ENCODE measurements at regions not wholly inside any gene's neighbourhood (a gene's known extent, or its start where the extent isn't known, plus 50 kb on each side); places are given as distances from the start of the nearest gene placed in this dataset.
"Not testable (repeated sequence)": the region's sequence is repeated elsewhere in the genome, so short reads cannot be mapped to it uniquely, and the experiment has no call there.

- TF ChIP-seq, protein P1, sequence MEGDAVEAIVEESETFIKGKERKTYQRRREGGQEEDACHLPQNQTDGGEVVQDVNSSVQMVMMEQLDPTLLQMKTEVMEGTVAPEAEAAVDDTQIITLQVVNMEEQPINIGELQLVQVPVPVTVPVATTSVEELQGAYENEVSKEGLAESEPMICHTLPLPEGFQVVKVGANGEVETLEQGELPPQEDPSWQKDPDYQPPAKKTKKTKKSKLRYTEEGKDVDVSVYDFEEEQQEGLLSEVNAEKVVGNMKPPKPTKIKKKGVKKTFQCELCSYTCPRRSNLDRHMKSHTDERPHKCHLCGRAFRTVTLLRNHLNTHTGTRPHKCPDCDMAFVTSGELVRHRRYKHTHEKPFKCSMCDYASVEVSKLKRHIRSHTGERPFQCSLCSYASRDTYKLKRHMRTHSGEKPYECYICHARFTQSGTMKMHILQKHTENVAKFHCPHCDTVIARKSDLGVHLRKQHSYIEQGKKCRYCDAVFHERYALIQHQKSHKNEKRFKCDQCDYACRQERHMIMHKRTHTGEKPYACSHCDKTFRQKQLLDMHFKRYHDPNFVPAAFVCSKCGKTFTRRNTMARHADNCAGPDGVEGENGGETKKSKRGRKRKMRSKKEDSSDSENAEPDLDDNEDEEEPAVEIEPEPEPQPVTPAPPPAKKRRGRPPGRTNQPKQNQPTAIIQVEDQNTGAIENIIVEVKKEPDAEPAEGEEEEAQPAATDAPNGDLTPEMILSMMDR (IDR thresholded peaks at IDR 0.05) = no peak
Measured at GRCh38 chr21:33146467-33146866, 76.5 kb downstream of the OLIG1 start.

GRCh38 chr21:33149181-33149580 is 79.2 kb downstream of the OLIG1 start:
- no peaks in the 10 kb centered on the region for H3K36me3 ChIP-seq
- TF ChIP-seq, protein P1 (IDR thresholded peaks at IDR 0.05) = no peak
- no peak overlapping the region for H3K4me3 ChIP-seq (ENCODE audit: low read depth in 1 of 2, low read length in 1 of 2)
- no peaks in the 10 kb centered on the region for H3K9me3 ChIP-seq
- peaks cover 6 to 9% of the 10 kb centered on the region in 2 experiments for H3K4me1 ChIP-seq (ENCODE audit: control insufficient read depth in 1 of 2, insufficient read depth in 1 of 2, low read depth in 1 of 2, low read length in 1 of 2)
- peaks cover 32% of the 10 kb centered on the region for H3K27me3 ChIP-seq
- H3K27ac ChIP-seq = no peak overlapping the region

More at GRCh38 chr21:33146467-33146866, 76.5 kb downstream of the OLIG1 start:
- no peaks in the 10 kb centered on the region for H3K9me3 ChIP-seq
- peaks cover 5% of the 10 kb centered on the region for H3K27me3 ChIP-seq
- no peaks in the 10 kb centered on the region for H3K36me3 ChIP-seq
- peaks cover 0 to under 1% of the 10 kb centered on the region in 2 experiments for H3K4me1 ChIP-seq (ENCODE audit: control insufficient read depth in 1 of 2, insufficient read depth in 1 of 2, low read depth in 1 of 2, low read length in 1 of 2)
- no peak overlapping the region for H3K27ac ChIP-seq
- H3K4me3 ChIP-seq (ENCODE audit: low read depth in 1 of 2, low read length in 1 of 2) = no peak overlapping the region

DNA sequence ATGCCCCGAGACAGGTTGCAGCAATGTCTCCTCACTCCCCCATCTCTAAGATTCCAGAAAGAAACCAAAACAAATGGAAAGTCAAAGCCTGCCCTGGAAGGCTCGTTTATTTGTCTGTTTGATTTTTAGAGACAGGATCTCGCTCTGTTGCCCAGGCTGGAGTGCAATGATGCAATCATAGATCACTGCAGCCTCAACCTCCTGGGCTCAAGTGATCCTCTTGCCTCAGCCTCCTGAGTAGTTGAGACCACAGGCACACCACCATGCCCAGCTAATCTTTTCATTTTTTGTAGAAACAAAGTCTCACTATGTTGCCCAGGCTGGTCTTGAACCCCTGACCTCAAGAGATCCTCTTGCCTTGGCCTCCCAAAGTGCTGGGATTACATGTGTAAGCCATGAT is 78.8 kb upstream of the IFNAR2 start:
- H3K4me3 ChIP-seq (ENCODE audit: low read depth in 1 of 2, low read length in 1 of 2); H3K4me1 ChIP-seq (ENCODE audit: control insufficient read depth in 1 of 2, insufficient read depth in 1 of 2, low read depth in 1 of 2, low read length in 1 of 2); H3K27ac ChIP-seq; H3K36me3 ChIP-seq; H3K9me3 ChIP-seq: not testable (repeated sequence)
- H3K27me3 ChIP-seq = peaks cover 43% of the 10 kb centered on the region

GRCh38 chr21:33151941-33152731 is 77.6 kb upstream of the IFNAR2 start:
- no peak overlapping the region for H3K27ac ChIP-seq
- peaks cover 54% of the 10 kb centered on the region for H3K27me3 ChIP-seq
- H3K4me3 ChIP-seq (ENCODE audit: low read depth in 1 of 2, low read length in 1 of 2) = no peak overlapping the region
- peaks cover 6 to 9% of the 10 kb centered on the region in 2 experiments for H3K4me1 ChIP-seq (ENCODE audit: control insufficient read depth in 1 of 2, insufficient read depth in 1 of 2, low read depth in 1 of 2, low read length in 1 of 2)
- H3K36me3 ChIP-seq = no peaks in the 10 kb centered on the region
- no peaks in the 10 kb centered on the region for H3K9me3 ChIP-seq
- TF ChIP-seq, protein P1 (IDR thresholded peaks at IDR 0.05) = no peak

- Histone ChIP-seq H3K4me1 (ENCODE audit: control insufficient read depth in 1 of 2, insufficient read depth in 1 of 2, low read depth in 1 of 2, low read length in 1 of 2) (peaks cover 6 to 9% of the 10 kb centered on the region in 2 experiments), H3K27ac (no peak overlapping the region), H3K36me3 (no peaks in the 10 kb centered on the region), H3K4me3 (ENCODE audit: low read depth in 1 of 2, low read length in 1 of 2) (no peak overlapping the region), H3K27me3 (peaks cover 60% of the 10 kb centered on the region), H3K9me3 (no peaks in the 10 kb centered on the region)
- TF ChIP-seq, protein P1 (IDR thresholded peaks at IDR 0.05) = no peak
Measured at GRCh38 chr21:33152732-33153130, 77.0 kb upstream of the IFNAR2 start.

- Histone ChIP-seq H3K27me3 (peaks cover 82% of the 10 kb centered on the region), H3K27ac (no peak overlapping the region), H3K4me1 (ENCODE audit: control insufficient read depth in 1 of 2, insufficient read depth in 1 of 2, low read depth in 1 of 2, low read length in 1 of 2) (peaks cover 6 to 9% of the 10 kb centered on the region in 2 experiments), H3K9me3 (no peaks in the 10 kb centered on the region), H3K36me3 (no peaks in the 10 kb centered on the region), H3K4me3 (ENCODE audit: low read depth in 1 of 2, low read length in 1 of 2) (no peak overlapping the region)
- TF ChIP-seq, protein P1 (IDR thresholded peaks at IDR 0.05) = no peak
Measured at GRCh38 chr21:33155005-33155404, 74.7 kb upstream of the IFNAR2 start.
